ENCODE measurements at regions not wholly inside any gene's neighbourhood (a gene's known extent, or its start where the extent isn't known, plus 50 kb on each side); places are given as distances from the start of the nearest gene placed in this dataset.
A peak's percentile ranks its signal among the peaks of the same experiment; 100 is the strongest.
"Not testable (repeated sequence)": the region's sequence is repeated elsewhere in the genome, so short reads cannot be mapped to it uniquely, and the experiment has no call there.

DNA sequence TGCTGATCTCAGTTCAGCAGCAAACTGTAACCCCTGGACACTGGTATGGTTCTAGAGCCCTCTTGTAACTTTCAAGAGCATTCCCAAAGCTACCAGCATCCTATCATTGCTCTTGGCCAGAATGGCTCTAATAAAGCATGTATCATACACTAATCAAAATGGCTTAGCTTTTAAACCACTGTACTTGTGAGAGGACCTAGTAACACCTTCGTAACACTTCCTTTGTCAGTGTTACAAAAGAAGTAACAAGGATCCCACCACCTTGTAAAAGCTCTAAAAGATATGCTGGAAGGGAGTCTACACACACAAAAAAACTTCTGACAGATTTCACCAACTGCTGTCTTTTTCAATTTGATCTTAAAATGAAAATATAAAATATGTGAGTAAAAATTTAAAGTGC, 144.7 kb downstream of the ALOX5 start:
- DNase-seq (ENCODE audit: low spot score), result no peak

DNA sequence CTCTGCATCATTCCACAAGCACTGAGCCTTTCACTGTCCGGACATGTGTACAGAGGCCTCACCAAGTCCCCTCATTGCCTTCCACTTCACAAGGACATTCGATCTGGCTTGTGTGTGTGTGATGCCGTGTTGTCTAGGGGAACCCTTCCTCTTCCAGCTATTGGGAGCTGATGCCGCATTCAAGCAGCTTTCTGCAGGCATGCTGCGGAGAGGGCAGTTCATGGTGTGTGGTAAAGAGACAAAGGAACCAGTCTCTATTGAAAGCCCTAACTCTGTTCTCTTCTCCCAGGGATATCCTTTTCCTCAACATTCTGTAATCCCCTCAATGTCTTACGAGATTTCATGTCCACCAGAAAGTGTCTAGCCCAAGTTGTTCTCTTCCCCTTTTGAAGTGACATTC, 141.6 kb downstream of the ALOX5 start:
- no peak for DNase-seq (ENCODE audit: low spot score)

DNA sequence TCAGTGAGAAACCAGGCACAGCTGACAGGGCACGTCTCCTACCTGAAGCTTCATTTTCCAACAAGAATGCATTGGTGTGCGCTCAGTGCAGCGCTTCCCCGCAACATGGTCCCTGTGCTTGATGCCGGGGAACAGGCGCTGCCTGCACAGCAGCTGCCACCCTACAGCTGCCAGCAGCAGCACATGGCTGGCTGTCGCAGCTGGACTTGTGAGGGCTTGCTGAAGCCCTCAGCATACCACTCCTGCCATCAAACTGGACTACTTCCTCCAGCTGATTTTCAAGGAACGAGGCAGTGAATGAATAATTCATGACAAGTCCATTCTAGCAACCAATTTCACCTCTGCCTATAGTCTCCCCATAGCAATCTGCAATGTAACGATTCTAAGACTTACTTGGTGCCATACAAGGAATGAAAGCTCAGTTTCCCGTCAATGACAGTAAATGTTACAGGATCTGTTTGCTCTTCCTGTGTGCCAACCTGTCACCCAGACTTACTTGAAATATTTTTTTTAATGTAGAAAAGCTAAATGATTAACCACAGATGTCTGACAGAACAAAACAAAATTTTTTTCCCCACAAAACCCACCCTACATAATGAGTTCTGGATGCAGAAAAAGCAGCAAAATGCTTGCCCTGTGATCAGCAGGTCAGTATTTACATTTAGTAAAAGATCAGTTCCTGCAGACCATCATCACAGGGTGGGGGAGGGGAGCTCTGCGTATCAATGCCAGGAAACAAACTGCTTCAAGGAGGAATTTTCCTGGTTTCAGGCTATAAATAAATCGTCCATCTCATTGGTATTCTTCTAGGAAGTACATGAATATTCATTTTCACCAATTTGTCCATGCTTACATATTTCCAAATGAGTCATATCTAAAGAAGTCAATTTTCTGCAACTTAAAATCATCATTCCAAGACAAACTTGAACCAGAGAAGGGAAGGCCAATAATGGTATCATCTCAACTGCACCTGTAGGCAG, 140.6 kb downstream of the ALOX5 start:
- no peak for DNase-seq (ENCODE audit: low spot score)

DNA sequence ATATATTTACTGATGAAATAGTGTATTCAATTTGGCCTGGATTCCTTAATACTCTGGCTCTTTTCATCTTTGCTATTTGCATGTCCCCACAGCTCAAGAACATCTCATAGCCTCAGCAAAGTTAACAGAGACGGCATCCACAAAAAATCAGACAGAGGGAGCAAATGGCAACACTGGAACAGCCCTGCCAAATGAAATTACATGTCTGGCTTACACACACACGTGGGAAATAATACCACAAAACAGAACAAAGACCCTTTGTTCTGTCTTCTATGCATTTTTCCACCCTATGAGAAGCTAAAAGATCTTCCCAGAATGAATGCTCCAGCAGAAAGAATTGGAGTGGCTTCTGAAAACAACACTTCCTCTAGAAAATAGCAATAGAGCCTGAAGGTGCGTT, 139.5 kb downstream of the ALOX5 start:
- no peak for DNase-seq (ENCODE audit: low spot score)

DNA sequence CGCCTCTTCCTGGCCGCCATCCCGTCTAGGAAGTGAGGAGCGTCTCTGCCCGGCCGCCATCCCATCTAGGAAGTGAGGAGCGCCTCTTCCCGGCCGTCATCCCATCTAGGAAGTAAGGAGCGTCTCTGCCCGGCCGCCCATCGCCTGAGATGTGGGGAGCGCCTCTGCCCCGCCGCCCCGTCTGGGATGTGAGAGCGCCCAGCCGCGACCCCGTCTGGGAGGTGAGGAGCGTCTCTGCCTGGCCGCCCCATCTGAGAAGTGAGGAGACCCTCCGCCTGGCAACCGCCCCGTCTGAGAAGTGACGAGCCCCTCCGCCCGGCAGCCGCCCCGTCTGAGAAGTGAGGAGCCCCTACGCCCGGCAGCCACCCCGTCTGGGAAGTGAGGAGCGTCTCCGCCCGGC, 137.9 kb downstream of the ALOX5 start:
- DNase-seq (ENCODE audit: low spot score), result not testable (repeated sequence)

DNA sequence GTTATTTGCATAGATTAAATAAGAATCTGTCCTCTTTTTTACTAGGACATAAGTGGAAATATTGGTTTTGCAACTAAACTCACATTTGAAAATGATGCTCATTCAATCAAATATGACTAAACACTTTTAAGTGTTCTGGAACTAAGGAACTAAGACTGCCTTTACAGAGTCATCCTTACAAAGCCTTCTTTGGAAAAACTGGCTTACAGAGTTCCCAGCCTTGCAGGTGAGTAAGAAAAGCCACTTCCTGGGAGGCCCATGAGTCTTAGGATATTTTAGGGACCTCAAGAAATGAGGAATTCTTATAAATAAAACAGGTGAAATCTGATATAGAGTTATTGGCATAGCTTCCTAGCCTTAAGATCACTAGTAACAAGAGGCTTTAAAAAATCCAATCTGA, 135.5 kb downstream of the ALOX5 start:
- no peak for DNase-seq (ENCODE audit: low spot score)

DNA sequence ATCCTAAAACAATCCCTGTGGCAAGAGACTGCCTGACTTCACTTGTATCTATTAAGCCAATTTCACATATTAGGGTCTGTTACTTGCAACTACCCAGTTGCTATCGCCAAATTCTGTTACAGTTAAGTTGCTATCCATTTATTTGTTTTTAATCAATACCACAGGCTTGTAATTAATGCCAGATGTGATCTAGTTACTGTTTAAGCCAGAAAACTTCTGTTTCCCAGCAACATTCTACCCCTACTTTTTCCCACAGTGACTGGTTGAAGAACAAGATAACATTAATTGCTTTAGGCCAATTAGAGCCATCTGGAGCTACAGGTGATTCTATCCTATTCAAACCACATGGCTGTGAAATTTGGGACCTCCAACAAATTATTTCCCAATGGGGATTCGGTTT, 131.3 kb downstream of the ALOX5 start:
- DNase-seq (ENCODE audit: low spot score), result no peak

DNA sequence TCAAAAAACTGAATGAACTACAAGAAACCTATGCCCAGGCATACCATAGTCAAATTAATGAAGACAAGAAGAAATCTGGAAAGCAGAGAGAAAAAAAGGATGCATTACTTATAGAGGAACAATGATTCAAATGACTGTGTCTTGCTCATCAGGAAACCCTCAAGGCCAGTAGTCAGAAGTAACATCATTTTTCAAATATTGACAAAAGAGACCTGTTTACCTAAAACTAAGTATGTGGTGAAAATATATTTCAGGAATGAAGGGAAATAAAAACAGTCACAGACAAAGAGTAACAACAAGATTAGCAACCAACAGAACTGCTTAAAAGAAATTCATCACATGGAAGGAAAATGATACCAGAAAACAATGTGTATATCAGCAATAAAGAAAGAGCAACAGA, 128.4 kb downstream of the ALOX5 start:
- no peak for DNase-seq (ENCODE audit: low spot score)

DNA sequence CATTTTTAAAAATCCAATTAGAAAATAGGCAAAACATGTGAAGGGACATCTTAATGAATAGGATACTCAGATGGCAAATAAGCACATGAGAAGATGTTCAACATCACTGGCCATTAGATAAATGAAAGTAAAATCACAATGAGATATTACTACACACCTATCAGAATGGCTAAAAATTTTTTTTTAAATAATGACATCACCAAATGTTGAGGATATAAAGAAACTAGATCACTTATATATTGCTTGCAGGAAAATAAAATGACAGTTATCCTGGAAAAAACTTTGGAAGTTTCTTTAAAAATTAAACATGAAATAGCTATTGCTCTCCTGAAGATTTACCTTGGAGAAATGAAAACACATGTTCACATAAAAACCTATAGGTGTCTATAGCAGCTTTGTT, 127.8 kb downstream of the ALOX5 start:
- no peak for DNase-seq (ENCODE audit: low spot score)

DNA sequence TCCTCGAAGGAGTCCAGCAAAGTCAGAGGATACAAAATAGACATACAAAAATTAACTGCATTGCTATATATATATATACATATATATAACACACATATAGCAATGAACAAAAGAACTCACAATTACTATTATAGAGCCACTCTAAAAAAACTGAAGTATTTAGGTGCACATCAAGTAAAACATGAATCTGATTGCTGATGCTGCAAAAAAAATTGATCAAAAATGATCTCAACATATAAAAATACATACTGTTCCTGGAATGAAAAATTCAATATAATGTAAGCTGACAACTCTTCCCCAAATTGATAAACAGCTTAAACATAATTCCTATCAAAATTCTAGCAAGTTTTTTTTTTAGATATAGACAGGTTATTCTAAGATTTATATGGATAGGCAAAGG, 126.8 kb downstream of the ALOX5 start:
- DNase-seq (ENCODE audit: low spot score), result no peak

DNA sequence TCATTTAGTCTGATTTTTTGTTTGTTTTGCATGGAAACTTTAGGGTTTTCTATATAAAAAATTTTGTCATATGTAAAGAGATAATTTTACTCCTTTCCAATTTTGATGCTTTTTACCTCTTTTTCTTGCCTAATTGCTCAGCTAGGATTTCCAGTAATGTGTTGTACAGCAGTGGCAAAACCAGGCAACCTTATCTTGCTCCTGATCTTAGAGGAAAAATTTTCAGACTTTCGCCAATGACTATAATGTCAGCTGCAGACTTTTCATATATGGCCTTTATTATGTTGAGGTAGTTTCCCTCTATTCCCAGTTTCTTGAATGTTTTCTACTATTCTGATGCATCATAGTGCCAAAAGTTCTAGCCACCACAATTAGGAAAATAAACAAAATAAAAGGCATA, 126.3 kb downstream of the ALOX5 start:
- DNase-seq (ENCODE audit: low spot score), result no peak

DNA sequence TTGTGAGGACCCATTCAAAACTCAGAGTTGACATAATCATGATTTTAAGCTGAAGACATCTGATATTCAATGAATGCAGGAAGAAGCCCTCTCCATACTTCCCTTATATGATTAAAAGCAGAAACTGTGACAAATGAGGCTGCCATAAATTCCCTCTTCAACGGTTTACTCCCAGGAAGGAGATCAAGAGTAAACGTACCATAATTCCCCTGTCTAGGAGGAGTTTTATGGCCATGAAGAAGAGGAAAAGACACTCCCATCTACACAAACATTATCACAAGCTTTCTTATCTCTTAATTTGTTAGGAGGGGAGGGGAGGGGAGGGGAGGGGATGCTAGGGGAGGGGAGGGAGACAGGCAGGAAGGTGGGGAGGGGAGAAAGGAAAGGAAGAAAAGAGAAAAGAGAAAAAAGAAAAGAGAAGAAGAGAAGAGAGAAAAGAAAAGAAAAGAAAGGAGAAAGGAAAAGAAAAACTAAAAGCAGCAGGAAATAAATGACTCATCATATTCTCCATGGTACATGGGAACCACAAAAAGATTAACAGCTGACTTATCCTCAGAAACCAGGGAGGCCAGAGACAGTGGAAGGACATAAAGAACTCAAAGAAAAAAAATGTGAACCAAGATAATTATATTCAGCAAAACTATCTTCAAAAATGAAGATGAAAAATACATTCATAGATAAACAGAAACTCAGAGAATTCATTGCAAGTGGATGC, 121.6 kb downstream of the ALOX5 start:
- DNase-seq (ENCODE audit: low spot score), result peak; percentile 3
